IMR-90 (cell line): ENCODE measurements at regions not wholly inside any gene's neighbourhood (a gene's known extent, or its start where the extent isn't known, plus 50 kb on each side); places are given as distances from the start of the nearest gene placed in this dataset.

Experiments
- ATAC-seq: fragments of 200-7000 bp; cut with Tn5 transposase; 2 replicates; pipeline ENCODE4 v1.9.1; 2020; ENCODE audit warnings: low read depth, mild to moderate bottlenecking, moderate library complexity
- BruUV-seq: library from RNA; stranded (reverse); fragments of 400-500 nt; replicated peaks from 2 replicates; lab custom pipeline; 2021; lab: Mats Ljungman, UMichigan
- CTCF ChIA-PET: fragments of 300-600 bp; formaldehyde crosslinking; extraction: SDS; loops from one replicate; lab custom pipeline; 2021; ENCODE audit warnings: antibody characterized with exemption; lab: Yijun Ruan, JAX
- POLR2A ChIA-PET: fragments of 300-600 bp; sonication (Branson Sonifier 250); formaldehyde crosslinking; loops from one replicate; lab custom pipeline; 2022; ENCODE audit warnings: antibody characterized with exemption; ENCODE audit not compliant: unreplicated experiment; lab: Charles Lee
- DNase-seq: peaks from one replicate; pipeline ENCODE4 v3.0.0; 2013
- H2AFZ ChIP-seq: replicated peaks from 2 replicates; pipeline ENCODE3; 2013; ENCODE audit warnings: low read length, mild to moderate bottlenecking; ENCODE audit not compliant: poor library complexity
- H2AK5ac ChIP-seq: 2 replicates; pipeline ENCODE4 v1.6.1; 2013; ENCODE audit warnings: low read depth, low read length, inconsistent platforms
- H2AK9ac ChIP-seq: replicated peaks from 2 replicates; pipeline ENCODE3; 2013; ENCODE audit warnings: mild to moderate bottlenecking, low read depth, low read length, moderate library complexity; ENCODE audit not compliant: poor library complexity
- H2BK120ac ChIP-seq: 2 replicates; pipeline ENCODE4 v1.6.1; 2013; ENCODE audit warnings: low read depth, low read length, inconsistent platforms
- H2BK15ac ChIP-seq: 3 replicates; pipeline ENCODE4 v1.6.1; 2013; ENCODE audit warnings: low read depth, low read length, inconsistent platforms
- H2BK20ac ChIP-seq: 2 replicates; pipeline ENCODE4 v1.6.1; 2013; ENCODE audit warnings: low read depth, mild to moderate bottlenecking, inconsistent platforms, low read length, moderate library complexity
- H2BK5ac ChIP-seq: 2 replicates; pipeline ENCODE4 v1.6.1; 2013; ENCODE audit warnings: mild to moderate bottlenecking, low read depth, low read length, inconsistent platforms; ENCODE audit not compliant: poor library complexity, severe bottlenecking
- H3K14ac ChIP-seq: replicated peaks from 2 replicates; pipeline ENCODE4 v1.6.1; 2013; ENCODE audit warnings: low read depth, low read length, inconsistent platforms
- H3K18ac ChIP-seq: 2 replicates; pipeline ENCODE4 v1.6.1; 2013; ENCODE audit warnings: low read depth, low read length, control low read depth
- H3K23ac ChIP-seq: 2 replicates; pipeline ENCODE4 v1.6.1; 2013; ENCODE audit warnings: low read depth, low read length, inconsistent platforms
- H3K27ac ChIP-seq: 2 replicates; pipeline ENCODE4 v1.5.1; 2013; ENCODE audit warnings: mild to moderate bottlenecking, control low read depth, low read length; ENCODE audit not compliant: insufficient read depth
- H3K27me3 ChIP-seq: 2 replicates; pipeline ENCODE4 v1.6.1; 2013; ENCODE audit warnings: low read length; ENCODE audit not compliant: control insufficient read depth, insufficient read depth
- H3K36me3 ChIP-seq: 2 replicates; pipeline ENCODE4 v1.6.1; 2013; ENCODE audit warnings: low read length, mixed read lengths; ENCODE audit not compliant: control insufficient read depth, insufficient read depth
- H3K4ac ChIP-seq: 2 replicates; pipeline ENCODE4 v1.6.1; 2013; ENCODE audit warnings: low read depth, low read length, inconsistent platforms
- H3K4me1 ChIP-seq: 2 replicates; pipeline ENCODE4 v1.6.1; 2013; ENCODE audit warnings: low read length, mixed read lengths; ENCODE audit not compliant: control insufficient read depth, insufficient read depth
- H3K4me2 ChIP-seq: 2 replicates; pipeline ENCODE4 v1.6.1; 2013; ENCODE audit warnings: low read depth, mild to moderate bottlenecking, control low read depth, low read length, moderate library complexity
- H3K4me3 ChIP-seq: 2 replicates; pipeline ENCODE4 v1.5.1; 2013; ENCODE audit warnings: low read depth, mild to moderate bottlenecking, control low read depth, low read length, moderate library complexity; ENCODE audit not compliant: insufficient read depth
- H3K56ac ChIP-seq: 2 replicates; pipeline ENCODE4 v1.6.1; 2013; ENCODE audit warnings: low read length, inconsistent platforms; ENCODE audit not compliant: insufficient read depth; ENCODE audit errors: extremely low read depth
- H3K79me1 ChIP-seq, 2 experiments: 2 replicates each; pipeline ENCODE4 v1.6.1; 2013; ENCODE audit warnings: low read length in 2 of 2, inconsistent platforms in 1 of 2, low read depth in 1 of 2
- H3K9ac ChIP-seq: 2 replicates; pipeline ENCODE4 v1.6.1; 2013; ENCODE audit warnings: low read depth, low read length, control low read depth
- H3K9me1 ChIP-seq: 2 replicates; pipeline ENCODE4 v1.6.1; 2013; ENCODE audit warnings: low read length, inconsistent platforms; ENCODE audit not compliant: insufficient read depth
- H3K9me3 ChIP-seq: 2 replicates; pipeline ENCODE4 v1.6.1; 2013; ENCODE audit warnings: low read length; ENCODE audit not compliant: control insufficient read depth, insufficient read depth
- H4K20me1 ChIP-seq: 2 replicates; pipeline ENCODE4 v1.6.1; 2013; ENCODE audit warnings: low read length, inconsistent platforms; ENCODE audit not compliant: insufficient read depth
- H4K5ac ChIP-seq: 2 replicates; pipeline ENCODE4 v1.6.1; 2013; ENCODE audit warnings: mild to moderate bottlenecking, low read depth, low read length, control low read depth
- H4K8ac ChIP-seq, 2 experiments: 2 replicates each; pipeline ENCODE4 v1.6.1; 2013; ENCODE audit warnings: low read depth in 2 of 2, low read length in 2 of 2, control low read depth in 1 of 2, inconsistent platforms in 1 of 2
- H4K91ac ChIP-seq: 2 replicates; pipeline ENCODE4 v1.6.1; 2013; ENCODE audit warnings: low read depth, low read length, inconsistent platforms; ENCODE audit not compliant: insufficient read depth
- BHLHE40 ChIP-seq: fragments of 150-350 bp; IDR thresholded peaks from 2 replicates; pipeline ENCODE4 v1.6.1; 2016; ENCODE audit warnings: mild to moderate bottlenecking, low read depth, low read length
- CEBPB ChIP-seq: IDR thresholded peaks from 2 replicates; pipeline ENCODE4 v1.6.1; 2012; ENCODE audit warnings: low read depth, low read length, improper control_type of control experiment
- CTCF ChIP-seq: conservative IDR thresholded peaks from 2 replicates; pipeline ENCODE4 v1.5.1; 2012; ENCODE audit warnings: mild to moderate bottlenecking, low read depth, low read length, improper control_type of control experiment
- ELK1 ChIP-seq: fragments of 150-350 bp; IDR thresholded peaks from 2 replicates; pipeline ENCODE4 v1.6.1; 2016; ENCODE audit warnings: low read depth, mild to moderate bottlenecking, low read length, moderate library complexity, borderline replicate concordance
- FOS ChIP-seq: fragments of 150-350 bp; IDR thresholded peaks from 2 replicates; pipeline ENCODE4 v1.6.1; 2016; ENCODE audit warnings: low read depth, low read length
- MAFK ChIP-seq: IDR thresholded peaks from 2 replicates; pipeline ENCODE4 v1.6.1; 2012; ENCODE audit warnings: low read depth, low read length, improper control_type of control experiment
- MAZ ChIP-seq: IDR thresholded peaks from 2 replicates; pipeline ENCODE4 v1.6.1; 2012; ENCODE audit warnings: low read depth, mild to moderate bottlenecking, low read length, improper control_type of control experiment, moderate library complexity, borderline replicate concordance
- MXI1 ChIP-seq: IDR thresholded peaks from 2 replicates; pipeline ENCODE4 v1.6.1; 2012; ENCODE audit warnings: low read depth, mild to moderate bottlenecking, low read length, moderate library complexity, borderline replicate concordance
- NFE2L2 ChIP-seq: fragments of 150-350 bp; IDR thresholded peaks from 2 replicates; pipeline ENCODE4 v1.6.1; 2016; ENCODE audit warnings: low read depth, mild to moderate bottlenecking, low read length
- POLR2A ChIP-seq: IDR thresholded peaks from 2 replicates; pipeline ENCODE4 v1.6.1; 2012; ENCODE audit warnings: mild to moderate bottlenecking, low read depth, low read length
- RAD21 ChIP-seq: IDR thresholded peaks from 2 replicates; pipeline ENCODE4 v1.6.1; 2012; ENCODE audit warnings: low read length, improper control_type of control experiment
- RCOR1 ChIP-seq: IDR thresholded peaks from 2 replicates; pipeline ENCODE4 v1.6.1; 2012; ENCODE audit warnings: mild to moderate bottlenecking, low read length, improper control_type of control experiment; ENCODE audit not compliant: insufficient replicate concordance
- SMC3 ChIP-seq: fragments of 150-350 bp; IDR thresholded peaks from 2 replicates; pipeline ENCODE4 v1.6.1; 2016; ENCODE audit warnings: low read depth, mild to moderate bottlenecking, antibody characterized with exemption, low read length, moderate library complexity
- WGBS, 2 experiments: methylation state at CpG; one replicate each; pipeline versions ENCODE4 v1.1.5 to v1.1.7; 2013; ENCODE audit warnings: missing lambda C conversion rate in 2 of 2; ENCODE audit not compliant: insufficient read length in 1 of 2; ENCODE audit errors: extremely low coverage in 2 of 2; 5-methylcytosine and 5-hydroxymethylcytosine counted together
- dilution Hi-C: fragments of 300-500 bp; cut with HindIII; formaldehyde crosslinking; loops from one replicate; pipeline ENCODE4 v1.14.3; 2018; ENCODE audit warnings: low sequenced_read_pairs; ENCODE audit not compliant: unreplicated experiment
- in situ Hi-C: fragments of 300-500 bp; cut with MboI; formaldehyde crosslinking; loops from 3 replicates; pipeline ENCODE4 v1.14.3; 2019; ENCODE audit warnings: low sequenced_read_pairs, inconsistent platforms, mixed read lengths
- intact Hi-C: fragments of 100-400 bp; cut with micrococcal nuclease; formaldehyde crosslinking; loops from 2 replicates; pipeline ENCODE4 v1.10.0; 2022
- TF ChIP-seq, protein P1 (sequence below): fragments of 150-350 bp; IDR thresholded peaks from 2 replicates; pipeline ENCODE4 v1.6.1; 2017; ENCODE audit warnings: mild to moderate bottlenecking, antibody characterized with exemption, low read length, low read depth

GRCh38 chr6:144920391-144920961 is 635.3 kb downstream of the UTRN start:
- no peak overlapping the region for H4K5ac ChIP-seq
- no peak overlapping the region; the same call in 1 of the 2 replicates for H3K18ac ChIP-seq
- H3K9ac ChIP-seq = no peak overlapping the region
- BruUV-seq = no TSS peak
- H4K20me1 ChIP-seq = no peaks in the 10 kb centered on the region
- no peak overlapping the region for H3K4me3 ChIP-seq
- in situ Hi-C loops = no loop called here
- H2BK120ac ChIP-seq = no peak overlapping the region
- intact Hi-C loops = no loop called here
- ChIA-PET CTCF (interaction anchor here (0.6 to 1.1 kb wide), 2 partner anchors 14 to 330 kb away, joined by 3 read pairs; no protein-coding TSS in a partner anchor), POLR2A (no interaction called here)
- no peak overlapping the region for H3K56ac ChIP-seq
- no peak overlapping the region for H2AK5ac ChIP-seq
- H2AK9ac ChIP-seq = no peak overlapping the region
- no peak for DNase-seq
- H3K23ac ChIP-seq = no peak overlapping the region
- H3K14ac ChIP-seq = 0 out of 2 replicates have a peak overlapping the region, but pooled peaks have one; percentile 19
- no peak overlapping the region for H4K91ac ChIP-seq
- dilution Hi-C loops = no loop called here
- no peak overlapping the region for H2BK20ac ChIP-seq
- H3K36me3 ChIP-seq = no peaks in the 10 kb centered on the region
- TF ChIP-seq MAFK = no peak
- TF ChIP-seq RAD21 = no peak
- no peak for TF ChIP-seq SMC3
- no peak for TF ChIP-seq FOS
- TF ChIP-seq CTCF = no peak
- TF ChIP-seq RCOR1 = no peak
- no peak for TF ChIP-seq NFE2L2
- no peak for TF ChIP-seq BHLHE40
- no peak for TF ChIP-seq MAZ
- TF ChIP-seq ELK1 = no peak
- TF ChIP-seq MXI1 = no peak
- TF ChIP-seq, protein P1, sequence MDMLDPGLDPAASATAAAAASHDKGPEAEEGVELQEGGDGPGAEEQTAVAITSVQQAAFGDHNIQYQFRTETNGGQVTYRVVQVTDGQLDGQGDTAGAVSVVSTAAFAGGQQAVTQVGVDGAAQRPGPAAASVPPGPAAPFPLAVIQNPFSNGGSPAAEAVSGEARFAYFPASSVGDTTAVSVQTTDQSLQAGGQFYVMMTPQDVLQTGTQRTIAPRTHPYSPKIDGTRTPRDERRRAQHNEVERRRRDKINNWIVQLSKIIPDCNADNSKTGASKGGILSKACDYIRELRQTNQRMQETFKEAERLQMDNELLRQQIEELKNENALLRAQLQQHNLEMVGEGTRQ = no peak
- no peak for TF ChIP-seq CEBPB
- no peak for TF ChIP-seq POLR2A
- no peak overlapping the region for H3K27ac ChIP-seq
- no peak for ATAC-seq
- WGBS, 2 experiments = no CpG with 5 or more reads among the region's 4 CpGs
- no peak overlapping the region for H3K4ac ChIP-seq
- H3K4me2 ChIP-seq = no peak overlapping the region
- no peak overlapping the region for H2BK15ac ChIP-seq
- H3K79me1 ChIP-seq = no peaks in the 10 kb centered on the region
- no peak overlapping the region for H2BK5ac ChIP-seq
- H3K9me3 ChIP-seq = no peaks in the 10 kb centered on the region
- H3K27me3 ChIP-seq = no peaks in the 10 kb centered on the region
- no peak overlapping the region for H4K8ac ChIP-seq
- H3K9me1 ChIP-seq = no peaks in the 10 kb centered on the region; the same call in 1 of the 2 replicates
- H3K4me1 ChIP-seq = no peaks in the 10 kb centered on the region
- no peak overlapping the region for H2AFZ ChIP-seq
